ENCODE measurements at regions not wholly inside any gene's neighbourhood (a gene's known extent, or its start where the extent isn't known, plus 50 kb on each side); places are given as distances from the start of the nearest gene placed in this dataset.

DNA sequence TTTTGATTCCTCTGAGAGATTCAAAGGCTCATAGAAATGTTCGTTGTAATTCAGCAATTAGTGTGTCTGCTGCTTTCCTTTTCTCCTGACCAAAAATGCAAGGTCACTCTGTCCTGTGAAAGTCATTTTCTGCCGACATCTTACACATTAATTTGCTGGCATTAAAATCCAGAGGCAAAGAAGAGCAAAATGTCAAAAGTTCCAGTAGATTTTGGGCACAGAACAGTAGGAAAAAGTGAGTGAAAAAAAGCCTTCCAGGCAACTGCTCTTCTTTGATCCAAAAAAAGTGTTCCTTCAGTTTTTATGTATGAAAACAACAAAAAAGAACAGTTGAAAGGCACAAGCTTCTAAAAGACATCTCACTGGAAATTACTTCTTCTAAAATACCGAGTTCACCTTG is 413.8 kb downstream of the FOXO1 start:
- no CpG with 5 or more reads among the region's 3 CpGs for WGBS, 2 donors (ENCODE audit: extremely low coverage in 2 of 2, insufficient read length in 2 of 2, insufficient replicate concordance in 1 of 2)
- Histone ChIP-seq H3K27me3 (ENCODE audit: control insufficient read depth in 3 of 3, insufficient read depth in 3 of 3, low read depth in 1 of 3, low read length in 3 of 3) (no peaks in the 10 kb centered on the region), H3K4ac (ENCODE audit: low read length) (no peak overlapping the region), H3K23ac (ENCODE audit: low read depth, low read length, poor library complexity) (no peak overlapping the region), H3K79me1 (ENCODE audit: low read depth, low read length) (no peaks in the 10 kb centered on the region), H3K4me3 (ENCODE audit: low read length in 2 of 2) (no peak overlapping the region), H3K9ac (ENCODE audit: low read depth, low read length, poor library complexity) (no peak overlapping the region), H2AK5ac (ENCODE audit: low read depth, low read length) (no peak overlapping the region), H3K9me3 (replicated peaks in 1 of 2; ENCODE audit: control insufficient read depth in 2 of 2, insufficient read depth in 1 of 2, low read depth in 1 of 2, low read length in 2 of 2) (peaks cover 4 to 14% of the 10 kb centered on the region in 2 donors), H3K4me1 (ENCODE audit: control insufficient read depth in 2 of 2, insufficient read depth in 1 of 2, low read depth in 1 of 2, low read length in 2 of 2) (peaks cover 0 to 9% of the 10 kb centered on the region in 2 donors), H3K36me3 (replicated peaks in 1 of 2; ENCODE audit: control insufficient read depth in 2 of 2, insufficient read depth in 2 of 2, low read length in 2 of 2) (no peaks in the 10 kb centered on the region), H3K27ac (replicated peaks; ENCODE audit: low read length) (no peak overlapping the region), H4K8ac (ENCODE audit: low read depth, low read length) (no peak overlapping the region), H4K91ac (ENCODE audit: low read depth, low read length, poor library complexity) (no peak overlapping the region), H2BK12ac (ENCODE audit: low read length) (no peak overlapping the region), H2AFZ (ENCODE audit: low read length) (no peak overlapping the region), H2BK5ac (ENCODE audit: low read length) (no peak overlapping the region), H3K18ac (ENCODE audit: low read length) (no peak overlapping the region), H2BK15ac (ENCODE audit: low read length) (no peak overlapping the region), H3K14ac (ENCODE audit: low read length) (no peak overlapping the region), H3K4me2 (ENCODE audit: insufficient read depth, low read length, poor library complexity, severe bottlenecking) (no peak overlapping the region), H2BK120ac (ENCODE audit: low read depth, low read length) (no peak overlapping the region)
- DNase-seq (ENCODE audit: low spot score), result no peak

DNA sequence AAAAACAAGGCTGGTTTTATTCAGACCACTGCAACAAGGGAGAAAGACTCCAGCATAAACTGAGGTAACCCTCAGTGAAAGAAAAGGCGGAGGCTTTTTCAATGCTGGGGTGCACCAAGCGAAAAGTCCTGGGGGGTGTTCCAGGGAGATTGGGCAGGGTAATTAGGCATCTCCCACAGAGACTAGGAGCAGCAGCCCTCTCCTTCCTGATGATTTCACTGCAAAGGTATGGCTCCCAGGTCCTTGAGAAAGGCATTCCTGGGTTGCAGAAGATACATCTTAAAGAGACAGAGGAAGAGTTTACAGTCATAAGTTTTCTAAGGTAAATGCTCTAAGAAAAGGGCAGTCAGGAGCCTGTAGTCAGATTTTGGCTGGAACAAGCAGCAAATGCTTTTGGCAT is 412.0 kb downstream of the FOXO1 start:
- H3K4me2 ChIP-seq (ENCODE audit: insufficient read depth, low read length, poor library complexity, severe bottlenecking), result no peak overlapping the region
- H3K36me3 ChIP-seq (replicated peaks in 1 of 2; ENCODE audit: control insufficient read depth in 2 of 2, insufficient read depth in 2 of 2, low read length in 2 of 2), result no peaks in the 10 kb centered on the region
- H3K18ac ChIP-seq (ENCODE audit: low read length), result no peak overlapping the region
- H3K4me1 ChIP-seq (ENCODE audit: control insufficient read depth in 2 of 2, insufficient read depth in 1 of 2, low read depth in 1 of 2, low read length in 2 of 2), result peaks cover 0 to 9% of the 10 kb centered on the region in 2 donors
- no CpG with 5 or more reads among the region's 2 CpGs for WGBS, 2 donors (ENCODE audit: extremely low coverage in 2 of 2, insufficient read length in 2 of 2, insufficient replicate concordance in 1 of 2)
- H2BK15ac ChIP-seq (ENCODE audit: low read length), result no peak overlapping the region
- H2BK120ac ChIP-seq (ENCODE audit: low read depth, low read length), result no peak overlapping the region
- H2BK12ac ChIP-seq (ENCODE audit: low read length), result no peak overlapping the region
- no peak overlapping the region for H3K23ac ChIP-seq (ENCODE audit: low read depth, low read length, poor library complexity)
- no peak overlapping the region for H3K4me3 ChIP-seq (ENCODE audit: low read length in 2 of 2)
- no peak overlapping the region for H2AK5ac ChIP-seq (ENCODE audit: low read depth, low read length)
- no peak overlapping the region for H3K4ac ChIP-seq (ENCODE audit: low read length)
- no peak overlapping the region for H4K8ac ChIP-seq (ENCODE audit: low read depth, low read length)
- no peaks in the 10 kb centered on the region for H3K79me1 ChIP-seq (ENCODE audit: low read depth, low read length)
- H3K27me3 ChIP-seq (ENCODE audit: control insufficient read depth in 3 of 3, insufficient read depth in 3 of 3, low read depth in 1 of 3, low read length in 3 of 3), result no peaks in the 10 kb centered on the region
- no peak overlapping the region for H2BK5ac ChIP-seq (ENCODE audit: low read length)
- DNase-seq (ENCODE audit: low spot score), result no peak
- H2AFZ ChIP-seq (ENCODE audit: low read length), result no peak overlapping the region
- H4K91ac ChIP-seq (ENCODE audit: low read depth, low read length, poor library complexity), result no peak overlapping the region
- no peak overlapping the region for H3K14ac ChIP-seq (ENCODE audit: low read length)
- no peak overlapping the region for H3K27ac ChIP-seq (replicated peaks; ENCODE audit: low read length)
- H3K9ac ChIP-seq (ENCODE audit: low read depth, low read length, poor library complexity), result no peak overlapping the region
- H3K9me3 ChIP-seq (replicated peaks in 1 of 2; ENCODE audit: control insufficient read depth in 2 of 2, insufficient read depth in 1 of 2, low read depth in 1 of 2, low read length in 2 of 2), result peaks cover 2 to 3% of the 10 kb centered on the region in 2 donors

DNA sequence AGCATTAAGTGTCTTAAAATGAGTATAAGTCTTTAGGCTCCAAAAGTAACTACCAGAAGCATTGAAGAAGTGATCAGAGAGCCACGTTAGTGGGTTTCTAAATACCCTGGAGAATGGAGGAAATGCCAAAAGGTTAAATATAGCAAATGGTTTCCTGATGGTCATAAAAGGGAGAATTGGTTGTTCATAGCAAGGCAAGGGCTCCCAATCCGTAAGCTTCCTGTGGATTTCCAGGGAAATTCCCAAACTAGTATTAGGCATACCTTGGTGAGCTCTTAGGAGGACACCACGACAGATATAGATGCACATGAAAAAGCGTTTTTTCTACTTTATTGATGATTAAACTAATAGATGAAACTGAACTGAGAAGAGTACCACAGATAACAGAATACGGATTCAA is 410.9 kb downstream of the FOXO1 start:
- Histone ChIP-seq H3K23ac (ENCODE audit: low read depth, low read length, poor library complexity) (no peak overlapping the region), H3K4me2 (ENCODE audit: insufficient read depth, low read length, poor library complexity, severe bottlenecking) (no peak overlapping the region), H2BK120ac (ENCODE audit: low read depth, low read length) (no peak overlapping the region), H2BK5ac (ENCODE audit: low read length) (no peak overlapping the region), H2BK12ac (ENCODE audit: low read length) (no peak overlapping the region), H2AFZ (ENCODE audit: low read length) (no peak overlapping the region), H2AK5ac (ENCODE audit: low read depth, low read length) (no peak overlapping the region), H3K27ac (replicated peaks; ENCODE audit: low read length) (no peak overlapping the region), H3K14ac (ENCODE audit: low read length) (no peak overlapping the region), H3K9me3 (replicated peaks in 1 of 2; ENCODE audit: control insufficient read depth in 2 of 2, insufficient read depth in 1 of 2, low read depth in 1 of 2, low read length in 2 of 2) (peaks cover 0 to 2% of the 10 kb centered on the region in 2 donors), H3K79me1 (ENCODE audit: low read depth, low read length) (no peaks in the 10 kb centered on the region), H2BK15ac (ENCODE audit: low read length) (no peak overlapping the region), H3K4me3 (ENCODE audit: low read length in 2 of 2) (no peak overlapping the region), H3K4me1 (ENCODE audit: control insufficient read depth in 2 of 2, insufficient read depth in 1 of 2, low read depth in 1 of 2, low read length in 2 of 2) (peaks cover 0 to 9% of the 10 kb centered on the region in 2 donors), H3K4ac (ENCODE audit: low read length) (no peak overlapping the region), H3K18ac (ENCODE audit: low read length) (no peak overlapping the region), H3K9ac (ENCODE audit: low read depth, low read length, poor library complexity) (no peak overlapping the region), H3K27me3 (ENCODE audit: control insufficient read depth in 3 of 3, insufficient read depth in 3 of 3, low read depth in 1 of 3, low read length in 3 of 3) (no peaks in the 10 kb centered on the region), H4K91ac (ENCODE audit: low read depth, low read length, poor library complexity) (no peak overlapping the region), H4K8ac (ENCODE audit: low read depth, low read length) (no peak overlapping the region), H3K36me3 (replicated peaks in 1 of 2; ENCODE audit: control insufficient read depth in 2 of 2, insufficient read depth in 2 of 2, low read length in 2 of 2) (no peaks in the 10 kb centered on the region)
- no peak for DNase-seq (ENCODE audit: low spot score)
- WGBS, 2 donors (ENCODE audit: extremely low coverage in 2 of 2, insufficient read length in 2 of 2, insufficient replicate concordance in 1 of 2), result no CpG with 5 or more reads among the region's 5 CpGs

DNA sequence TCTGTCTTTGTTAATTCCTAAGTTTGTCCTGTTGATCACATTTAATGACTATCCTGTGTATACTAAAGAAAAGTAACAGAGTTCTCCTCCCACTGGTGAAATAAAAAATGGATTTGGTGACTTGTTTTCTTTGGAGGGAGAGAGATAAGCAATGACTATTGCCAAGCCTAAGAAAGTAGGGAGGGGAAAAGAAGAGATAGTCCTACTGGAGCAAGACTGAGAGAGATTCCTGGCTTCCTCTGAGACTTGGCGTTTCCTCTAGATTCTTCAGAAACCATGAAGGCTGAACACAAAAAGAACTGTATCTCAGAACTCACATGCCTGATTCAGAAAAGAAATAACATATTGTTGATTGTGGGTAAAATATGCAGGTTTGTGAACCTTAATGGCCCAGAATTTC is 406.5 kb downstream of the FOXO1 start:
- no CpG with 5 or more reads among the region's 1 CpG for WGBS, 2 donors (ENCODE audit: extremely low coverage in 2 of 2, insufficient read length in 2 of 2, insufficient replicate concordance in 1 of 2)
- H3K18ac ChIP-seq (ENCODE audit: low read length), result no peak overlapping the region
- DNase-seq (ENCODE audit: low spot score), result no peak
- no peak overlapping the region for H3K4me3 ChIP-seq (ENCODE audit: low read length in 2 of 2)
- no peaks in the 10 kb centered on the region for H3K27me3 ChIP-seq (ENCODE audit: control insufficient read depth in 3 of 3, insufficient read depth in 3 of 3, low read depth in 1 of 3, low read length in 3 of 3)
- H2BK5ac ChIP-seq (ENCODE audit: low read length), result no peak overlapping the region
- no peak overlapping the region for H4K8ac ChIP-seq (ENCODE audit: low read depth, low read length)
- no peak overlapping the region for H3K23ac ChIP-seq (ENCODE audit: low read depth, low read length, poor library complexity)
- H3K4me1 ChIP-seq (ENCODE audit: control insufficient read depth in 2 of 2, insufficient read depth in 1 of 2, low read depth in 1 of 2, low read length in 2 of 2), result peaks cover 0 to 3% of the 10 kb centered on the region in 2 donors
- H3K4ac ChIP-seq (ENCODE audit: low read length), result no peak overlapping the region
- H2BK120ac ChIP-seq (ENCODE audit: low read depth, low read length), result no peak overlapping the region
- no peak overlapping the region for H3K4me2 ChIP-seq (ENCODE audit: insufficient read depth, low read length, poor library complexity, severe bottlenecking)
- H2BK15ac ChIP-seq (ENCODE audit: low read length), result no peak overlapping the region
- no peaks in the 10 kb centered on the region for H3K36me3 ChIP-seq (replicated peaks in 1 of 2; ENCODE audit: control insufficient read depth in 2 of 2, insufficient read depth in 2 of 2, low read length in 2 of 2)
- H3K79me1 ChIP-seq (ENCODE audit: low read depth, low read length), result no peaks in the 10 kb centered on the region
- H2AK5ac ChIP-seq (ENCODE audit: low read depth, low read length), result no peak overlapping the region
- no peaks in the 10 kb centered on the region for H3K9me3 ChIP-seq (replicated peaks in 1 of 2; ENCODE audit: control insufficient read depth in 2 of 2, insufficient read depth in 1 of 2, low read depth in 1 of 2, low read length in 2 of 2)
- no peak overlapping the region for H4K91ac ChIP-seq (ENCODE audit: low read depth, low read length, poor library complexity)
- H2AFZ ChIP-seq (ENCODE audit: low read length), result no peak overlapping the region
- no peak overlapping the region for H2BK12ac ChIP-seq (ENCODE audit: low read length)
- no peak overlapping the region for H3K14ac ChIP-seq (ENCODE audit: low read length)
- no peak overlapping the region for H3K9ac ChIP-seq (ENCODE audit: low read depth, low read length, poor library complexity)
- H3K27ac ChIP-seq (replicated peaks; ENCODE audit: low read length), result no peak overlapping the region

Data from neuronal stem cell (in vitro differentiated cells).